ENCODE measurements at regions not wholly inside any gene's neighbourhood (a gene's known extent, or its start where the extent isn't known, plus 50 kb on each side); places are given as distances from the start of the nearest gene placed in this dataset.

DNA sequence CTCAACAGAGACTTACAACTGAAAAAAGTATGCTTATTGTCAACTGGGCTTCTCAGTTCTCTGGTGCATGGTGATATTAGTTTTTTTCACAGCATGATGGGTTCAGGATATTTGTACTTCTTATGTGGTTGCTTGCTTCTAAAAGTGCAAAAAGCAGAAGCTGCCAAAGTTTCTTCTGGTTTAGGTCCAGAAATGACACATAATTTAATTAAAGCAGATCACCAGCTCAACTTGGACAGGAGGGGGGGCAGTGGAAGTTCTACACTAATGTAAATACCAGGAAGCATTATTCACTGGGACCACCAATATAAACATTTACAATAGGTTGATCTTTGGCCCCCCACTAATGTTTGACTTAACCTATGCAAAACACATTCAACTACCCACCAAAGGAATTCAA lies 354.8 kb upstream of the BRINP3 start:
- no peak for TF ChIP-seq CTCF (optimal IDR thresholded peaks at IDR 0.05 in 1 of 3, IDR thresholded peaks at IDR 0.05 in 1 of 3, conservative IDR thresholded peaks at IDR 0.05 in 1 of 3; ENCODE audit: extremely low read depth in 1 of 3, insufficient read depth in 2 of 3, low read length in 3 of 3)
- TF ChIP-seq EZH2 (IDR thresholded peaks at IDR 0.05; ENCODE audit: low read length) = no peak

All from keratinocyte (primary cell).